ENCODE measurements at regions not wholly inside any gene's neighbourhood (a gene's known extent, or its start where the extent isn't known, plus 50 kb on each side); places are given as distances from the start of the nearest gene placed in this dataset.

DNA sequence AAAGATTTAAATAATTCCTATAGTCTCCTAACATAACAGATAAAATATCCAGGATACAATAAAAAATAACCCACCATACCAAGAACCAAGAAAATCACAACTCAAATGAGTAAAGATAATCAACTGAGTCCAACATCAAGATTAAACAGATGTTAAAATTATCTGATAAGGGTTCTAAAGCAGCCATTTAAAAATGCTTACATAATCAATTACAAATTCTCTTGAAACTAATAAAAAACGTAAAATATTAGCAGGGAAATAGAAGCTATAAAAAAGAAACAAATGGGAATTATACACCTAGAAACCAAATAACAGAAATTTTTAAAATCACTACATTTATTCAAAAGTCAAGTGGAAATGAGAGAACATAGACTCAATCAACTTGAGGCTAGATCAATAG, 297.7 kb upstream of the RAB6C start:
- DNase-seq (ENCODE audit: low read depth) = no peak
- TF ChIP-seq, protein P1, sequence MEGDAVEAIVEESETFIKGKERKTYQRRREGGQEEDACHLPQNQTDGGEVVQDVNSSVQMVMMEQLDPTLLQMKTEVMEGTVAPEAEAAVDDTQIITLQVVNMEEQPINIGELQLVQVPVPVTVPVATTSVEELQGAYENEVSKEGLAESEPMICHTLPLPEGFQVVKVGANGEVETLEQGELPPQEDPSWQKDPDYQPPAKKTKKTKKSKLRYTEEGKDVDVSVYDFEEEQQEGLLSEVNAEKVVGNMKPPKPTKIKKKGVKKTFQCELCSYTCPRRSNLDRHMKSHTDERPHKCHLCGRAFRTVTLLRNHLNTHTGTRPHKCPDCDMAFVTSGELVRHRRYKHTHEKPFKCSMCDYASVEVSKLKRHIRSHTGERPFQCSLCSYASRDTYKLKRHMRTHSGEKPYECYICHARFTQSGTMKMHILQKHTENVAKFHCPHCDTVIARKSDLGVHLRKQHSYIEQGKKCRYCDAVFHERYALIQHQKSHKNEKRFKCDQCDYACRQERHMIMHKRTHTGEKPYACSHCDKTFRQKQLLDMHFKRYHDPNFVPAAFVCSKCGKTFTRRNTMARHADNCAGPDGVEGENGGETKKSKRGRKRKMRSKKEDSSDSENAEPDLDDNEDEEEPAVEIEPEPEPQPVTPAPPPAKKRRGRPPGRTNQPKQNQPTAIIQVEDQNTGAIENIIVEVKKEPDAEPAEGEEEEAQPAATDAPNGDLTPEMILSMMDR (conservative IDR thresholded peaks at IDR 0.05; ENCODE audit: low read depth, low read length) = no peak
- H3K4me3 ChIP-seq (ENCODE audit: low read depth, low read length) = no peak overlapping the region

DNA sequence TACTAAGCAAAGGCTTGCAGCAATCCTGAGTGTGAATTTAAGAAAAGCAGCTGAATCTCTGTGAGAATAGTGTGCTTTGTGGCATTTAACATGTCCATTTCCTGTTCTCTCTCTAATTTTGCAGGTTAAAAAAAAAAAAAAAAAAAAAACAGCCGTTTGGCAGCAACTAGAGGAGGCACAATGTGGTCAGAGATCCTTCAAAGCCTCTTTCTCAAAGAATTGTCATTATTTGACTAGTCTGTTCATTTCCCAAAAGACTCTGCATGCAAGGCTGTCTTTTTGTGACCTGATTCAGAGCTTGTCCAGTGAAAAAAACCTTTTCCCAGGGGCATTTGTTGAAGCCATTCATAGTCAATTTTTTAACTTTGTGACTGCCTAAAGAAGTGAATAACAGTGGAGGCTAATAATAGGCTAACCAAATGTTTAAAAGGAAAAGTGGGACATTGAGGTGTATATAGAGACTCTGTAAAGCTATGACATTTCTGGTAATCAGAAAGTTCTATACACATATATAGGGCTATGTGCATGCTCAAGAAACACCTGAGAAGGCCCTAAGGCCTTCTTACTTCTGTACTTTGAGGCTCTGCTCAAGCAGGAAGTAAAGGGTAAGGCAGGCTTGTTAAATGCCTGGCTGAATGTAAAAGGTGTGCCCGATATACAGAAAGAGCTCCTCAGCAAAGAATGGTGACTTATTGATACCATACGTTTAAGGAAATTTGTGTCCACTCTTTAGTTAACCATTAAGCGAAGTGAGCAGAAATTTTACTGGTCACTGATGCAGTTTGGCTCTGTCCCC, 289.6 kb upstream of the RAB6C start:
- DNase-seq (ENCODE audit: low read depth) = no peak
- no peak overlapping the region for H3K4me3 ChIP-seq (ENCODE audit: low read depth, low read length)
- TF ChIP-seq, protein P1 (conservative IDR thresholded peaks at IDR 0.05; ENCODE audit: low read depth, low read length) = no peak

DNA sequence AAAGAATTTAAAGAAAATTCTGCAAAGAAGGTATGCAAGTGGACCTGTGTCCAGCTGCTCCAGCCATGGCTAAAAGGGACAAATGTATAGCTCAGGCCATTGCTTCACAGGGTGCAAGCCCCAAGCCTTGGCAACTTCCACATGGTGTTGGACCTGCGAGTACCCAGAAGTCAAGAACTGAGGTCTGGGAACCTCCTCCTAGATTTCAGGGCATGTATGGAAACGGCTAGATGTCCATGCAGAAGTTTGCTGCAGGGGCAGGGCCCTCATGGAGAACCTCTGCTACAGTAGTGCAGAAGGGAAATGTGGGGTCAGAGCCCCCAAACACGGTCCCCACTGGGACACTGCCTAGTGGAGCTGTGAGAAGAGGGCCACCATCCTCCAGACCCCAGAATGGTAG, 284.0 kb upstream of the RAB6C start:
- TF ChIP-seq, protein P1 (conservative IDR thresholded peaks at IDR 0.05; ENCODE audit: low read depth, low read length) = no peak
- no peak for DNase-seq (ENCODE audit: low read depth)

DNA sequence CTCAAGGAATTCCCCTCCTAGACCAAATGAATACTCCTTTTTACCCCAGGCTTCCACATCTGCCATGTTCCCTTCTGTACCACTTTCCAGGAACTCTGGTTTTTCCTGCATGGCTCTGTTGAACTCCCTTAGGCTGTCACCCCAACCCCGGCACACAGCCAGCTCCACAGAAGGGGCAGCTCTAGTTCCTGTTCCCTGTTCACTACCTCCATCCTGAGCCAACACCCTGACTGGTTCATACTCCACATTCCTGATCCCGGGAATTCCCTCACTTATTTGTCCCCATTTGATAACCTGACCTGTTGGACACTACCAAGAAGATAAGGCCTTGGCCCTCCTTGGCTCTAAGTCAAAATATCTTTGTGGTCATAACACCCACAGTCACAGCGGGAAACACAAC, 280.9 kb upstream of the RAB6C start:
- DNase-seq (ENCODE audit: low read depth) = no peak
- TF ChIP-seq, protein P1 (conservative IDR thresholded peaks at IDR 0.05; ENCODE audit: low read depth, low read length) = no peak
- no peak overlapping the region for H3K4me3 ChIP-seq (ENCODE audit: low read depth, low read length)

More for the DNA sequence above, 284.0 kb upstream of the RAB6C start:
- H3K4me3 ChIP-seq (ENCODE audit: low read depth, low read length) = no peak overlapping the region

DNA sequence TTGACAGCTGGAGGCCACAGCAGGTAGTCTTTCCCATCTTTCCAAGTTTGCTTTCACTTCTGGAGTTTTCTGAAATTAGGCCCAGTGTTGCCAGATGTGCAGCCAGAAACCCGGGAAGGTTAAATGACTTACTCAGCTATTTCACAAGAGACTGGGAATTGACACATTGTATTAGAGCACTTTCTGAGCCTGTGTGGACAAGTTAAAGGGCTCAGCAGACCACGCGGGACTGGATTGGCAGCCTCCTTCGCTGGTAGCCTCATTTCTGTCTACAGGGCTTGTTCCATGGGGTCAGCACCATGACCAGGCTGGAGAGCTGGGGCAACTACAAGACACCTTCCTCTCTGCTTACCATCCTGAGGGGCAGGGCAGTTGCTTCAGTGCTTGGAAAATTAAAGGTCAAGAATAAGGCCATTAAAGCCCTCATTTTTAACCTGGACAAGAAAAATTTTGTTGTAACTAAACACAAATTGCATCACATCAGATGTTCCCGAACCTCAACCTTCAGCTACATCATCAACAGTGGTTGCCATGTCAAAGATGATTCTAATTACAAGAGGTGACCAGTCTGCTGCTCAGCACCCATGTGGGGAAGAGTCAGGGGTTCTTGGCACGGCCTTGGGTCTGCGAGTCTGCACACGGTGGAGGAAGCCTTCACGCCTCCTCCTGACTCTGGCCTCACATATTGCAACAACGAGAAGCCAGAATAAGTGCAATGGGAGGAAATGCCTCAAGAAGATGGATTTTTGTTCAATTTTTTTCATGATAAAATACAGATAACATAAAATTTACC, 279.5 kb upstream of the RAB6C start:
- H3K4me3 ChIP-seq (ENCODE audit: low read depth, low read length) = no peak overlapping the region
- TF ChIP-seq, protein P1 (conservative IDR thresholded peaks at IDR 0.05; ENCODE audit: low read depth, low read length) = no peak
- no peak for DNase-seq (ENCODE audit: low read depth)

DNA sequence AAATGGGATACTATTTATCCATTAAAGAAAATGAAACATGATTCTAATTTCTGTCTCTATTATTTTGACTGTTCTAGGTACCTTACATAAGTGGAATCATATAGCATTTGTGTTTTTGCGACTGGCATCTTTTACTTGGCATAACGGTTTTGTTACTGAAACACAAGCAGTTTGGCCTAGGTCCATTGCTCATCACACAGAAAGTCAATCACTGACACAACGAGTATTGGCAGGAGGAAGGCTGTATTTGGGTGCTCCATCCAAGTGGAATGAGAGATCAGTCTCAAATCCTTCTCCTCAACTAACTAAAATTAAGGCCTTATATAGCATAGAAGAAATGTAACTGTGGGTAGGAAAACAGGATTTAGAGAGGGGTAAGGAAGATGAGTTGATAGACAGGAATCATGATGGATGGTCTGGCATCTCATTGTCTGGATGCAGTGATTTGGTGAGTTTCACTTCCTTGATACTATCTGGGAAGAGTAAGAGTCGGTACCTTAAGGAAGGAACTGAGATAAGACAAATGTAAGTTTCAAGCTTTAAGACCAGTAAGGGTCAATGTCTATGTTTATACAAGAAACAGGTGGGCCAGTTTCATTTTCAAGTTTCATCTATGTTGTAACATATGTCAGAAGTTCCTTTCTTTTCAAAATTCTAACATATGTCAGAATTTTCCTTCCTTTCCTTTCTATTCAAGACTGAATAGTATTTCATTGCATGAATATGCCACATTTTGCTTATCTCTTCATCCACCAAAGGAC, 276.9 kb upstream of the RAB6C start:
- DNase-seq (ENCODE audit: low read depth) = no peak
- TF ChIP-seq, protein P1 (conservative IDR thresholded peaks at IDR 0.05; ENCODE audit: low read depth, low read length) = no peak
- no peak overlapping the region for H3K4me3 ChIP-seq (ENCODE audit: low read depth, low read length)

Measured in choroid plexus epithelial cell (primary cell).